ENCODE measurements at regions not wholly inside any gene's neighbourhood (a gene's known extent, or its start where the extent isn't known, plus 50 kb on each side); places are given as distances from the start of the nearest gene placed in this dataset.

DNA sequence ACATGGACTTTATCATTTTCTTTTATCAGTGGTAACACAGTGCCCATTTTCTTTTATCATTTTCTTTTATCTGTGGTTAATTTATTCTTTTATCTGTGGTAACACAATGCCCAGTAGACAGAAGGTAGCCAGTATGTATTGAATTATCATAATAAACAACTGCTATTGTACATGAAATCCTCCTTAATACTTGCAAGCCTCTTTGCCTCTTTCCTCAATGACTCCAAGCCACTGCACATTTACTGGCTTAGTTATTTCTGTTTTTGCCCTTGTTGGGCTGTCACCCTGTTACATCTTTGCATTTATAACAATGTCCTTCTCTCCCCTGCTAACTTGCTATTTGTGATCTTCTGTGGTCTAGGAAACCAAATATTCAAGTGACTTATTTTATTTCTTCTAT lies 345.0 kb downstream of the ATP23 start:
- TF ChIP-seq, protein P1, sequence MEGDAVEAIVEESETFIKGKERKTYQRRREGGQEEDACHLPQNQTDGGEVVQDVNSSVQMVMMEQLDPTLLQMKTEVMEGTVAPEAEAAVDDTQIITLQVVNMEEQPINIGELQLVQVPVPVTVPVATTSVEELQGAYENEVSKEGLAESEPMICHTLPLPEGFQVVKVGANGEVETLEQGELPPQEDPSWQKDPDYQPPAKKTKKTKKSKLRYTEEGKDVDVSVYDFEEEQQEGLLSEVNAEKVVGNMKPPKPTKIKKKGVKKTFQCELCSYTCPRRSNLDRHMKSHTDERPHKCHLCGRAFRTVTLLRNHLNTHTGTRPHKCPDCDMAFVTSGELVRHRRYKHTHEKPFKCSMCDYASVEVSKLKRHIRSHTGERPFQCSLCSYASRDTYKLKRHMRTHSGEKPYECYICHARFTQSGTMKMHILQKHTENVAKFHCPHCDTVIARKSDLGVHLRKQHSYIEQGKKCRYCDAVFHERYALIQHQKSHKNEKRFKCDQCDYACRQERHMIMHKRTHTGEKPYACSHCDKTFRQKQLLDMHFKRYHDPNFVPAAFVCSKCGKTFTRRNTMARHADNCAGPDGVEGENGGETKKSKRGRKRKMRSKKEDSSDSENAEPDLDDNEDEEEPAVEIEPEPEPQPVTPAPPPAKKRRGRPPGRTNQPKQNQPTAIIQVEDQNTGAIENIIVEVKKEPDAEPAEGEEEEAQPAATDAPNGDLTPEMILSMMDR (IDR thresholded peaks at IDR 0.05; ENCODE audit: low read depth, low read length) = no peak
- TF ChIP-seq EZH2phosphoT487 (IDR thresholded peaks at IDR 0.05; ENCODE audit: low read depth) = no peak
